Mesodermal cell (in vitro differentiated cells): ENCODE measurements at regions not wholly inside any gene's neighbourhood (a gene's known extent, or its start where the extent isn't known, plus 50 kb on each side); places are given as distances from the start of the nearest gene placed in this dataset.

Experiments used
- H3K27ac ChIP-seq: 2 replicates; pipeline ENCODE4 v1.7.0; 2013; ENCODE audit warnings: mild to moderate bottlenecking, low read depth, low read length, moderate library complexity; ENCODE audit not compliant: severe bottlenecking
- H3K36me3 ChIP-seq: 2 replicates; pipeline ENCODE4 v1.7.1; 2013; ENCODE audit warnings: mild to moderate bottlenecking, low read length, moderate library complexity; ENCODE audit not compliant: control insufficient read depth, insufficient read depth
- H3K4me1 ChIP-seq: one replicate; pipeline ENCODE4 v1.7.1; 2013; ENCODE audit warnings: mild to moderate bottlenecking, low read length; ENCODE audit not compliant: insufficient read depth, control insufficient read depth, poor library complexity, severe bottlenecking
- H3K4me3 ChIP-seq: 2 replicates; pipeline ENCODE4 v1.7.0; 2013; ENCODE audit warnings: low read length, control low read depth, mild to moderate bottlenecking; ENCODE audit not compliant: insufficient read depth, poor library complexity, severe bottlenecking; ENCODE audit errors: extremely low read depth
- H3K9me3 ChIP-seq: 2 replicates; pipeline ENCODE4 v1.7.1; 2013; ENCODE audit warnings: mild to moderate bottlenecking, low read length, moderate library complexity; ENCODE audit not compliant: control insufficient read depth
- WGBS, 2 experiments: methylation state at CpG; one replicate each; pipeline ENCODE4 v1.1.5; 2013; ENCODE audit warnings: missing lambda C conversion rate in 2 of 2; ENCODE audit not compliant: insufficient coverage in 2 of 2; 5-methylcytosine and 5-hydroxymethylcytosine counted together

DNA sequence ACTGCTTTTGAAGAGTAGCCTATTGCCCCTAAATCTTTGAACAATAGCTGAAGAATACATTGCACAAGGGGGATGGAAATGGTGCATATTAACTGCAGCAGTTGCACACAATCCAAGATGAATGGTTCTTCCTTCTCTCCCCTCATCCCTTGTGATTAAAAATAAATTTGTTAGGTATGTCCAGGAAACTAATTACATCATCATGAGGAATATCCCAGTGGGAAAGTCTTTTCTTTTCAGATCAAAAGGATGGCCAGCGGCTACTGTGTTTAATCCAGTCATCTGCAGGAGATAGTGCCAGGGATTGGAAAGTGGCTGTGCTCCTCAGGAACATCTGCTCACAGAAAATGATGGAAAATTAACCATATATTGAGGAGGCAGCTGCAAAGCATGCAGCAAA, 508.4 kb upstream of the SEMA6A start:
- no peak overlapping the region for H3K27ac ChIP-seq
- no peak overlapping the region for H3K4me3 ChIP-seq
- 88 to 100% methylated on average over 1 of the region's 1 CpG for WGBS, 2 experiments
- no peaks in the 10 kb centered on the region for H3K4me1 ChIP-seq
- H3K9me3 ChIP-seq, result no peaks in the 10 kb centered on the region
- no peaks in the 10 kb centered on the region for H3K36me3 ChIP-seq

DNA sequence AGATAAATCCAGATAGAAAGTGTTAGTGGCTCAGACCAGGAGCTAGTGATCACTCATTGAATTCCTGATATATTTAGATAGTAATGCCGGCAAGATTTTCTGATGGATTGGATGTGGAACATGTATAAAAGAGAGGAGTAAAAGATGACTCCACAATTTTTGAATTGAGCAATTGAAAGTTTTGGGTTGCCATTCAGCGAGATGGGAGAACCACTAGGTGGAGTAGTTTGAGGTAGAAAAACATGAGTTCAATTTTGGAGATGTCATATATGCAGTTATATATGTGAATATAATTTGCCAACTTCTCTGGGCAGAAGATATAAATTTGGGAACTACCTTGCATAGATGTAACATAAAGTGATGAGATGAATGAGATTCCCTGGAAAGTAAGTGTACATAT, 502.5 kb upstream of the SEMA6A start:
- Histone ChIP-seq H3K4me3 (no peak overlapping the region), H3K27ac (no peak overlapping the region), H3K36me3 (no peaks in the 10 kb centered on the region), H3K9me3 (no peaks in the 10 kb centered on the region), H3K4me1 (no peaks in the 10 kb centered on the region)
- 80 to 84% methylated on average over 2 of the region's 2 CpGs for WGBS, 2 experiments

DNA sequence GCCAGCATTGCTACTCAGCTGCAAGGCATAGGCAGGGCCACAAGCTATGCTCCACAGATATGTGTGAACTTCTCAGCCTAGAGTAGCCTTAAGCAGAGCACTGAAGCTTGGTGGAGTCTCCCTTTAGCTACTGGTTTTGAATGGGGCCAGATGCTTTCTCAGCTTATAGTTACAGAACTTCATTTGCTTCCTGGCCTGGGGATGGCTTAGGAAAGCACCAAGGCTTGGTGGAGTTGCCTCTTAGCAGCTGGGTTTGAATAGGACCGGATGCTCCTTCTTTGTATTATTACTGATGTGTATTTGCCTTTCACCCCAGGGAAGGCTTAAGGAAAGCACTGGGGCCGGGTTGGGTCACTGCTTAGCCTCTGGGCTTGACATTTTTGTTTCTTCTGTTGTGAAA, 497.8 kb upstream of the SEMA6A start:
- no peaks in the 10 kb centered on the region for H3K4me1 ChIP-seq
- H3K27ac ChIP-seq, result no peak overlapping the region
- 80% methylated on average over 1 of the region's 2 CpGs; no CpG with 5 or more reads in 1 of the 2 experiments for WGBS, 2 experiments
- H3K9me3 ChIP-seq, result no peaks in the 10 kb centered on the region
- no peak overlapping the region for H3K4me3 ChIP-seq
- no peaks in the 10 kb centered on the region for H3K36me3 ChIP-seq

DNA sequence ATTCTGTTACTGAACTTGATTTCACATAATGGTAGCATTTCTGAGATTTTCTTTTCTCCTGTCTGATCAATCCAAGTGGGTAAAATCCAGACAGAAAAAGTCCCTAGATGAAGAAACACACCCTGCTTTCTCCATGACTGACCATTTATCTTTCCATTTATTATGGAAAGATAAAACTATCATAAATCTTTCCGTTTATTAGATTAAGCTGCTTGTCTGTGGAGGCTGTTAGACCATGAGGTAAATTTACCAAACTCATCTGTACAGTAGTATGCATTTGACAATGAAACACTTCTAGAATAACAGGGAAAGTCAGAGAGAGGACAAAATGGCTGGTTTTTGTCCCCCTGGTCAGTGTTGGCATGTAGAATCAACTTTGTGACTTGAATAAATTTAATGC, 491.2 kb upstream of the SEMA6A start:
- H3K4me3 ChIP-seq, result no peak overlapping the region
- H3K4me1 ChIP-seq, result no peaks in the 10 kb centered on the region
- no peak overlapping the region for H3K27ac ChIP-seq
- H3K9me3 ChIP-seq, result no peaks in the 10 kb centered on the region
- WGBS, 2 experiments, result no CpG with 5 or more reads among the region's 1 CpG
- H3K36me3 ChIP-seq, result no peaks in the 10 kb centered on the region

DNA sequence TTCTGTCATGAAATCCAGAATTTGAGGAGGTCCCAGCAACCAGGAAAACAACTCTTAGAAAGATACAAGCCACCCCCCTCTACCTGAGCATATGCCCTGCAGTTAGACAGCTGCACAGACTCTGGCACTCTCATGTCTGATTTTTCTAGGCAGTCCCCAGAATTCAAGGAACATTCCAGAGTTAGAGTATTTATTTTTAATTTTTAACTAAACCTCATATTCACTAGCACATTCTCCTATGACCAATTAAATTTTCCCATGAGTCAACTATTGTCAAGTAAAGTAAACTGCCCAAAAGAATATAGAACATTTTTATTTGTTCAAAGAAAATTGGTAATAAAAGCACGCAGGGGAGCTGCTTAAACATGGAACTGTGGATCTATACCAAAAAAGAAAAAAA, 490.5 kb upstream of the SEMA6A start:
- WGBS, 2 experiments, result 57% methylated on average over 1 of the region's 1 CpG; no CpG with 5 or more reads in 1 of the 2 experiments
- H3K4me3 ChIP-seq, result no peak overlapping the region
- H3K4me1 ChIP-seq, result no peaks in the 10 kb centered on the region
- no peak overlapping the region for H3K27ac ChIP-seq
- H3K36me3 ChIP-seq, result no peaks in the 10 kb centered on the region
- no peaks in the 10 kb centered on the region for H3K9me3 ChIP-seq

DNA sequence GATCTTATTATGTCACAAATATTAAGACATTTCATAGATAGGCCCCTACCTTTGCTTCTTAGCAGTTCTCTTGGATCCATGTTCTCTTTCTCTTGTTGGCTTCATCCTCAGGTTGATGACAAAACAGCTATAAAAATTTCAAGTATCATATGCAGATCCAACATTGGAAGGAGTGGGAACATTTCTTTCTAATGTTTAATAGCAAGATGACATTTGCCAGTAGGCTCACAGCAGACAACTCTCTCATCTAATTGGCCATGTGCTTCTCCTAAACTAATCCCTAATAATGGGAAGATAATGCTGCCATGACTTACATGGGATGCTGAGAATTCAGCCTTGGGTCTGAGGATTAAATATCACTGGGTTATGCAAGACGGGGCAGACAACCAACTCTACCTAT, 485.5 kb upstream of the SEMA6A start:
- 77 to 92% methylated on average over 1 of the region's 1 CpG for WGBS, 2 experiments
- Histone ChIP-seq H3K36me3 (no peaks in the 10 kb centered on the region), H3K27ac (no peak overlapping the region), H3K9me3 (no peaks in the 10 kb centered on the region), H3K4me3 (no peak overlapping the region), H3K4me1 (no peaks in the 10 kb centered on the region)

DNA sequence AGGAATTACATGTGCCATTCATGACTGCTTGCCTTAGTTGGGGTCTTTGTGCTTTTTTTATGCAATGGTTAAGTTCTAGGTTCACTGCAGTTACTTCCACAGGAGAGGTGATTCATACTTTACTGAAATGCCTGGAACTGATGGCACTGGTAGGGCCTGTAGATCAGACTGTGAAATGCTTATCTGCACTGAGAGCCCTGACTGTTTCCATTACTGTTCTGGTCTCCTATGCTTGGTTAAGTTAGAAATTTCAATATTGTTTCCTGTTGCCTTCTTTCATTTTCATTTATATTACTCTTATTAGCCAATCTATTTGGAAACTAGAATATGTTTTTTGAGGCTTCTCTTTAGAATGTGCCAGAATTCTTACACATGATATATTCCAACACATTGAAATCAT, 484.1 kb upstream of the SEMA6A start:
- Histone ChIP-seq H3K4me1 (no peaks in the 10 kb centered on the region), H3K36me3 (no peaks in the 10 kb centered on the region), H3K9me3 (no peaks in the 10 kb centered on the region), H3K4me3 (no peak overlapping the region), H3K27ac (no peak overlapping the region)

DNA sequence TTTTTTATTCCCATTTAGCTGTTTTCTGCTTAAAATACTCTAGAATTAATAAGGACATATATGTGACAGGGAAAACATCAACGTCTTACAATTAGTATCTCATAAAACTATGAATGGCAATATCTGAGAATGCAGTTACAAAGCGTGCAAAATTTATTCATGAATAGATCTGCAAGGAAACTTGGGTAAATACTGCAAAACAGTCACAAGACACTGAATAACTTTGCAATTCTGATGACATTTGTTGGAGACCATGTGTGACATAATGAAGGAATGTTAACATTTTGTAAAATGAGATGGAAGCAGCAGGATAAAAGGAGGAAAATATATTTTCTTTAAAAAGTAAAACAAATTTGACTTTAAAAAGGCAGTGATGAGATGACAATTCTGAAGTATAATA, 480.9 kb upstream of the SEMA6A start:
- no peaks in the 10 kb centered on the region for H3K4me1 ChIP-seq
- no peak overlapping the region for H3K4me3 ChIP-seq
- no peaks in the 10 kb centered on the region for H3K36me3 ChIP-seq
- H3K27ac ChIP-seq, result no peak overlapping the region
- H3K9me3 ChIP-seq, result no peaks in the 10 kb centered on the region
- 83 to 100% methylated on average over 1 of the region's 2 CpGs for WGBS, 2 experiments

DNA sequence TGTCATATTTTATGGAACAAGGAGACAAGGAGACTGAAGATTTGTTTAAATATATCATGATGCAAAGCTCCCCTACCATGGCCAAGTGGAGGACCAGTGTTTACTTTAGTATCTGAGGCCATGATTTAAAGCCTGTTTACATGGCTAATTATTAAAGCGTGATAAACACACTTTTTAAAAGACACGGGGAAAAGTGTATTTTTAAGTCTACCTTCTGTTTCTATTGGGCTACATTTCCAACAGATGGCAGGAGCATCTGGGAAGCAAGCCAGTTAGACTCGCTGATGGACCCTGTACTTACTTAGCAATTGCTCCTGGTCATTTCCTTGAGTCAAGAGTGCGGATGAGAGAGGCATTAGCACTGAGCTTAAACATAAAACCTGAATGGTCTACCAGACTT, 480.3 kb upstream of the SEMA6A start:
- 73 to 87% methylated on average over 4 of the region's 4 CpGs for WGBS, 2 experiments
- H3K4me1 ChIP-seq, result no peaks in the 10 kb centered on the region

DNA sequence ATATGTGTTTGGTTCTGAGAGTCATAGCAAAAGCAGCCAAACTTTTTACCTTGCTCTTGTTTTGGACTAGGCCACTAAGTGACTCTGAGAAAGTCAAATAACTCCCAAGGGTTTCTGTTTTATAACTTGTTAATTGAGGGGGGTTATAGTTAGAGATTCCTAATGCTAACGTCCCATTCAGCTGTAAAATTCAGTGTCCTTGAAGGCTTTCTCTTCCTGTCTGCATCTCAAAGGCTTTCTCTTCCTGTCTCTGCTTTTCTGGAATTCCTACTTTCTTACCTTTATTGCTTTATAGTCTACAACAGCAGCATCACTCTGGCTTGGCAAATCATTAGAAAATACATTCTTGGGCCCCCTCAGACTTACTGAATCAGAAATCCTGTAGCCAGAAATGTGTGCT, 479.5 kb upstream of the SEMA6A start:
- Histone ChIP-seq H3K4me1 (no peaks in the 10 kb centered on the region), H3K4me3 (no peak overlapping the region), H3K9me3 (no peaks in the 10 kb centered on the region), H3K27ac (no peak overlapping the region), H3K36me3 (no peaks in the 10 kb centered on the region)
- no CpG with 5 or more reads among the region's 1 CpG for WGBS, 2 experiments

More for the DNA sequence above, 480.3 kb upstream of the SEMA6A start:
- H3K9me3 ChIP-seq, result no peaks in the 10 kb centered on the region
- H3K36me3 ChIP-seq, result no peaks in the 10 kb centered on the region
- no peak overlapping the region for H3K4me3 ChIP-seq
- no peak overlapping the region for H3K27ac ChIP-seq

DNA sequence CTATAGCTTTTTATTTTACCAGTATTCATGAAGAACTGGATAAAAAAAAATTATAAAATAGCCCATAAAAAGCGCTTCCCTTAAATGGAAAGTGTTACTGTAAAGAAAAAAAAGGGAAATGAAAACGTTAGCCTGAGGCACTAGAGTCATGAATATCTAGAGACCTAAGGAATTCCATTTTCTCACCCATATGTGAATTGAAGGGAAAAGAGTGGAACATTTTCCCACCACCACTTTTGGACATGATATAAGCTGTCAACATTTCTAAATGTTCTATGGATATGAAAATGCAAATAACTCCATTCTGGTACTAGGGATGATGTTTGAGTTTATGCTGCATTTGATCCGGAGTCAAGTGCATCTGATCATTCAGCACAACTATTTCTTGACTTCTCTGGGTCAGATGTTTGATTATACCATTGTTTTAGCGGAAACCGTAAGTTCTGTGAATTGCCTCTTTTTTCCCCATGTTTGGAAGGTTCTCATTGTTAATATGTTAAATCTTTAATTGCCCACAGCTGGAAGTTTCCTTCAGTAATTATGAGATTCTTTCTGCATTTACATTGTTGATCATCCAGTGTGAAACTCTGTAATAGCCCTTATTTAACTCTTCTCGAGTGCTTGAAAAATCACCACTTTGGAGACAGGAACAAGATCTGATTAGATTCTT, 467.4 kb upstream of the SEMA6A start:
- Histone ChIP-seq H3K4me3 (no peak overlapping the region), H3K36me3 (no peaks in the 10 kb centered on the region), H3K9me3 (no peaks in the 10 kb centered on the region), H3K27ac (no peak overlapping the region), H3K4me1 (no peaks in the 10 kb centered on the region)
- 37 to 38% methylated on average over 2 of the region's 6 CpGs for WGBS, 2 experiments
